ENCODE measurements at regions not wholly inside any gene's neighbourhood (a gene's known extent, or its start where the extent isn't known, plus 50 kb on each side); places are given as distances from the start of the nearest gene placed in this dataset.
A peak's percentile ranks its signal among the peaks of the same experiment; 100 is the strongest.
"Not testable (repeated sequence)": the region's sequence is repeated elsewhere in the genome, so short reads cannot be mapped to it uniquely, and the experiment has no call there.

- H4K20me1 ChIP-seq (ENCODE audit: insufficient read depth, low read length); H3K9ac ChIP-seq (ENCODE audit: low read length): not testable (repeated sequence)
Observed at GRCh38 chr22:16911340-16911739, 86.1 kb upstream of the XKR3 start.

GRCh38 chr22:16902051-16902450 lies 76.8 kb upstream of the XKR3 start:
- H3K4me3 ChIP-seq (ENCODE audit: low read length); H4K20me1 ChIP-seq (ENCODE audit: insufficient read depth, low read length); H3K4me2 ChIP-seq (ENCODE audit: low read length); H3K9ac ChIP-seq (ENCODE audit: low read length); H3K79me2 ChIP-seq (ENCODE audit: low read length); H3K4me1 ChIP-seq (ENCODE audit: low read length); H3K27me3 ChIP-seq (ENCODE audit: low read depth, low read length); H2AFZ ChIP-seq (ENCODE audit: low read depth, low read length); H3K9me3 ChIP-seq (ENCODE audit: insufficient read depth, low read length); H3K36me3 ChIP-seq (replicated peaks; ENCODE audit: low read depth, low read length); H3K27ac ChIP-seq (ENCODE audit: low read length): not testable (repeated sequence)

More at GRCh38 chr22:16911340-16911739, 86.1 kb upstream of the XKR3 start:
- H3K27ac ChIP-seq (ENCODE audit: low read length); H3K4me3 ChIP-seq (ENCODE audit: low read length); H3K36me3 ChIP-seq (replicated peaks; ENCODE audit: low read depth, low read length); H3K79me2 ChIP-seq (ENCODE audit: low read length); H3K9me3 ChIP-seq (ENCODE audit: insufficient read depth, low read length); H3K4me2 ChIP-seq (ENCODE audit: low read length); H3K4me1 ChIP-seq (ENCODE audit: low read length); H2AFZ ChIP-seq (ENCODE audit: low read depth, low read length): not testable (repeated sequence)
- TF ChIP-seq, protein P1, sequence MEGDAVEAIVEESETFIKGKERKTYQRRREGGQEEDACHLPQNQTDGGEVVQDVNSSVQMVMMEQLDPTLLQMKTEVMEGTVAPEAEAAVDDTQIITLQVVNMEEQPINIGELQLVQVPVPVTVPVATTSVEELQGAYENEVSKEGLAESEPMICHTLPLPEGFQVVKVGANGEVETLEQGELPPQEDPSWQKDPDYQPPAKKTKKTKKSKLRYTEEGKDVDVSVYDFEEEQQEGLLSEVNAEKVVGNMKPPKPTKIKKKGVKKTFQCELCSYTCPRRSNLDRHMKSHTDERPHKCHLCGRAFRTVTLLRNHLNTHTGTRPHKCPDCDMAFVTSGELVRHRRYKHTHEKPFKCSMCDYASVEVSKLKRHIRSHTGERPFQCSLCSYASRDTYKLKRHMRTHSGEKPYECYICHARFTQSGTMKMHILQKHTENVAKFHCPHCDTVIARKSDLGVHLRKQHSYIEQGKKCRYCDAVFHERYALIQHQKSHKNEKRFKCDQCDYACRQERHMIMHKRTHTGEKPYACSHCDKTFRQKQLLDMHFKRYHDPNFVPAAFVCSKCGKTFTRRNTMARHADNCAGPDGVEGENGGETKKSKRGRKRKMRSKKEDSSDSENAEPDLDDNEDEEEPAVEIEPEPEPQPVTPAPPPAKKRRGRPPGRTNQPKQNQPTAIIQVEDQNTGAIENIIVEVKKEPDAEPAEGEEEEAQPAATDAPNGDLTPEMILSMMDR (IDR thresholded peaks at IDR 0.05; ENCODE audit: low read depth, low read length), result peak; percentile 32
- H3K27me3 ChIP-seq (ENCODE audit: low read depth, low read length), result peaks cover 22% of the 10 kb centered on the region

DNA sequence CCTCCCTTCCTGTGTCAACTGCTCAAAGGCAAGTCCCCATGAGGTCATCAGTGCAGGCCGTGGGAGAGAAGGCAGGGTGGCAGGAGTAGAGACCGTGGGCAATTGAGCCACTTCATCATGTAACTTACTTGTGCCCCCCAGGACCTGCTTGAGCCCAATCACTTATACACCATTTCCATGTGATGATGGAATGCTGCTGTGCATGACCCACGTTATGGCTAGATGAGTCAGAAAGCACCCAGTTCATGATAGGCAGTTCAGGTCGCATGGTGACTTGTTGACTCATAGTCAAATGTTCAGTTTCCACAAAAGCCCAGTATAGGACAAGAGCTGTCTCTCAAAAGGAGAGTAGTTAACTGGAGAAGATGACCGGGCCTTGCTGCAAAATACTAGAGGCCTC lies 76.4 kb upstream of the XKR3 start:
- not testable (repeated sequence) for H3K4me1 ChIP-seq (ENCODE audit: low read length); H3K9ac ChIP-seq (ENCODE audit: low read length); H3K27me3 ChIP-seq (ENCODE audit: low read depth, low read length); H3K36me3 ChIP-seq (replicated peaks; ENCODE audit: low read depth, low read length); H2AFZ ChIP-seq (ENCODE audit: low read depth, low read length); H3K4me3 ChIP-seq (ENCODE audit: low read length); H3K9me3 ChIP-seq (ENCODE audit: insufficient read depth, low read length); H3K27ac ChIP-seq (ENCODE audit: low read length); H3K79me2 ChIP-seq (ENCODE audit: low read length); H4K20me1 ChIP-seq (ENCODE audit: insufficient read depth, low read length); H3K4me2 ChIP-seq (ENCODE audit: low read length)

DNA sequence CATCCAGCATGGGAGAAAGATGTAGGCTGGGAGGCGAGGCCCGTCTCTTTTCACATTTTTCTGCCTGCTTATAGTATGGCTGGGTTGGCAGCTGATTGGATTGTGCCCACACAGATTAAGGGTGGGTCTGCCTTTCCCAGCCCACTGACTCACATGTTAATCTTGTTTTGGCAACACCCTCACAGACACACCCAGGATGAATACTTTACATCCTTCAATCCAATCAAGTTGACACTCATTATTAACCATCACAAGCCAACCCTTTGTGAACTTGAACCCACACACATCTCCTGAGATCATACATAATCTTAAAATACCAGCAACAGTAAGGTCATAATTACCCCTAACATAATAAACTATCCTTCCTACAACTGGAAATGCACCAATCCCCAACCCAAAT lies 74.1 kb upstream of the XKR3 start:
- not testable (repeated sequence) for H3K27ac ChIP-seq (ENCODE audit: low read length); H3K4me1 ChIP-seq (ENCODE audit: low read length); H4K20me1 ChIP-seq (ENCODE audit: insufficient read depth, low read length); H3K4me3 ChIP-seq (ENCODE audit: low read length); H3K36me3 ChIP-seq (replicated peaks; ENCODE audit: low read depth, low read length); H2AFZ ChIP-seq (ENCODE audit: low read depth, low read length); H3K79me2 ChIP-seq (ENCODE audit: low read length); H3K27me3 ChIP-seq (ENCODE audit: low read depth, low read length); H3K9me3 ChIP-seq (ENCODE audit: insufficient read depth, low read length); H3K4me2 ChIP-seq (ENCODE audit: low read length); H3K9ac ChIP-seq (ENCODE audit: low read length)

- not testable (repeated sequence) for H3K79me2 ChIP-seq (ENCODE audit: low read length); H3K27ac ChIP-seq (ENCODE audit: low read length); H2AFZ ChIP-seq (ENCODE audit: low read depth, low read length); H3K27me3 ChIP-seq (ENCODE audit: low read depth, low read length); H4K20me1 ChIP-seq (ENCODE audit: insufficient read depth, low read length); H3K9me3 ChIP-seq (ENCODE audit: insufficient read depth, low read length); H3K36me3 ChIP-seq (replicated peaks; ENCODE audit: low read depth, low read length); H3K9ac ChIP-seq (ENCODE audit: low read length); H3K4me3 ChIP-seq (ENCODE audit: low read length); H3K4me2 ChIP-seq (ENCODE audit: low read length); H3K4me1 ChIP-seq (ENCODE audit: low read length)
Observed at GRCh38 chr22:16897365-16897764, 72.2 kb upstream of the XKR3 start.

GRCh38 chr22:16891892-16892291 lies 66.7 kb upstream of the XKR3 start:
- not testable (repeated sequence) for H3K79me2 ChIP-seq (ENCODE audit: low read length); H3K4me3 ChIP-seq (ENCODE audit: low read length); H3K36me3 ChIP-seq (replicated peaks; ENCODE audit: low read depth, low read length); H3K9me3 ChIP-seq (ENCODE audit: insufficient read depth, low read length); H3K27me3 ChIP-seq (ENCODE audit: low read depth, low read length); H3K4me2 ChIP-seq (ENCODE audit: low read length); H3K27ac ChIP-seq (ENCODE audit: low read length); H4K20me1 ChIP-seq (ENCODE audit: insufficient read depth, low read length); H2AFZ ChIP-seq (ENCODE audit: low read depth, low read length); H3K9ac ChIP-seq (ENCODE audit: low read length); H3K4me1 ChIP-seq (ENCODE audit: low read length)
- TF ChIP-seq, protein P1 (IDR thresholded peaks at IDR 0.05; ENCODE audit: low read depth, low read length), result peak; percentile 28

GRCh38 chr22:16876339-16876738 lies 51.1 kb upstream of the XKR3 start:
- not testable (repeated sequence) for H3K4me3 ChIP-seq (ENCODE audit: low read length); H3K27me3 ChIP-seq (ENCODE audit: low read depth, low read length); H3K4me2 ChIP-seq (ENCODE audit: low read length); H2AFZ ChIP-seq (ENCODE audit: low read depth, low read length); H4K20me1 ChIP-seq (ENCODE audit: insufficient read depth, low read length); H3K4me1 ChIP-seq (ENCODE audit: low read length); H3K9ac ChIP-seq (ENCODE audit: low read length); H3K79me2 ChIP-seq (ENCODE audit: low read length); H3K9me3 ChIP-seq (ENCODE audit: insufficient read depth, low read length); H3K36me3 ChIP-seq (replicated peaks; ENCODE audit: low read depth, low read length); H3K27ac ChIP-seq (ENCODE audit: low read length)
